ENCODE measurements at regions not wholly inside any gene's neighbourhood (a gene's known extent, or its start where the extent isn't known, plus 50 kb on each side); places are given as distances from the start of the nearest gene placed in this dataset.
A peak's percentile ranks its signal among the peaks of the same experiment; 100 is the strongest.

DNA sequence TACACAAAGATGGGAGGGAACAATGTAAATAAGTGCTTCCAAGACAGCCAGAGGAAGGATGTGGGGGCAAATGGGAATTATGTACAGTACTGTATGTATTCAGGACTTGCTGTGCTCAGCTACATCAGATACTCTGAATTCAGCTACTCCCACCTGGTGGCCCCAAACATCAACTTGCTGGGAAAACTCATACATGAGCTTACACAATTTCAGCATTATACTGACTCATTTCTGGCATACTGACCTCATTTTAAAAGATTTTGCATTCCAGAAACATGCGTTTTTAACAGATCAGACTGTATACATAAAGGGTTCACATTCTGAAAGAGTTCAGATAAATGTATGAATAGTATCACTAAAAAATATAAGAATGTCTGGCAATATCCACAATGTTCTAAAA lies 59.7 kb downstream of the GPX5 start:
- DNase-seq, result peak; percentile 68
- TF ChIP-seq, protein P1, sequence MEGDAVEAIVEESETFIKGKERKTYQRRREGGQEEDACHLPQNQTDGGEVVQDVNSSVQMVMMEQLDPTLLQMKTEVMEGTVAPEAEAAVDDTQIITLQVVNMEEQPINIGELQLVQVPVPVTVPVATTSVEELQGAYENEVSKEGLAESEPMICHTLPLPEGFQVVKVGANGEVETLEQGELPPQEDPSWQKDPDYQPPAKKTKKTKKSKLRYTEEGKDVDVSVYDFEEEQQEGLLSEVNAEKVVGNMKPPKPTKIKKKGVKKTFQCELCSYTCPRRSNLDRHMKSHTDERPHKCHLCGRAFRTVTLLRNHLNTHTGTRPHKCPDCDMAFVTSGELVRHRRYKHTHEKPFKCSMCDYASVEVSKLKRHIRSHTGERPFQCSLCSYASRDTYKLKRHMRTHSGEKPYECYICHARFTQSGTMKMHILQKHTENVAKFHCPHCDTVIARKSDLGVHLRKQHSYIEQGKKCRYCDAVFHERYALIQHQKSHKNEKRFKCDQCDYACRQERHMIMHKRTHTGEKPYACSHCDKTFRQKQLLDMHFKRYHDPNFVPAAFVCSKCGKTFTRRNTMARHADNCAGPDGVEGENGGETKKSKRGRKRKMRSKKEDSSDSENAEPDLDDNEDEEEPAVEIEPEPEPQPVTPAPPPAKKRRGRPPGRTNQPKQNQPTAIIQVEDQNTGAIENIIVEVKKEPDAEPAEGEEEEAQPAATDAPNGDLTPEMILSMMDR (IDR thresholded peaks at IDR 0.05), result peak; percentile 35; the same call in 1 of the 2 replicates
- no peak overlapping the region for H3K4me3 Mint-ChIP-seq
- peaks cover 48% of the 10 kb centered on the region for H3K4me1 Mint-ChIP-seq (ENCODE audit: low read depth)
- no peaks in the 10 kb centered on the region for H3K9me3 Mint-ChIP-seq
- peaks cover 5% of the 10 kb centered on the region for H3K27me3 Mint-ChIP-seq (ENCODE audit: insufficient read depth)
- H3K36me3 Mint-ChIP-seq (ENCODE audit: low read depth), result no peaks in the 10 kb centered on the region
- H3K27ac Mint-ChIP-seq, result no peak overlapping the region; the same call in 1 of the 2 replicates

DNA sequence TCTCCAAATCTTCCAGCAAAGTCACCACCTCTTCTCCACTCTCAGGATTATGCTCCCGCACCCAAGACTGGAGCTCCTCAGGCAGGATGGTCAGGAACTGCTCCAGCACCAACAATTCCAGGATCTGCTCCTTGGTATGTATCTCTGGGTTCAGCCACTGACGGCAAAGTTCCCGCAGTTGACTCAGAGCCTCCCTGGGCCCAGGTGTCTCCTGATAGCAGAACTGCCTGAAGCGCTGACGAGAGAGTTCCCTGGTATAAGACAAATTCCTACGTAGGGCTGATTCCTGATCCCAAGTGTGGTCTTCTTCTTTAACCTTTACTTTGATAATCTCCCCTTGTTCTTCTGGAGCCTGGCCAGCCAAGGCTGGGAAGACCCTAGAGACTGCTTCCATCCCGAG lies 60.6 kb downstream of the GPX5 start:
- Mint-ChIP-seq H3K27ac (peak overlapping the region; percentile 81; the same call in 1 of the 2 replicates), H3K9me3 (no peaks in the 10 kb centered on the region), H3K27me3 (ENCODE audit: insufficient read depth) (peaks cover 5% of the 10 kb centered on the region), H3K4me3 (peak overlapping the region; percentile 90), H3K4me1 (ENCODE audit: low read depth) (peaks cover 50% of the 10 kb centered on the region), H3K36me3 (ENCODE audit: low read depth) (no peaks in the 10 kb centered on the region)
- no peak for DNase-seq
- TF ChIP-seq, protein P1 (IDR thresholded peaks at IDR 0.05), result no peak

DNA sequence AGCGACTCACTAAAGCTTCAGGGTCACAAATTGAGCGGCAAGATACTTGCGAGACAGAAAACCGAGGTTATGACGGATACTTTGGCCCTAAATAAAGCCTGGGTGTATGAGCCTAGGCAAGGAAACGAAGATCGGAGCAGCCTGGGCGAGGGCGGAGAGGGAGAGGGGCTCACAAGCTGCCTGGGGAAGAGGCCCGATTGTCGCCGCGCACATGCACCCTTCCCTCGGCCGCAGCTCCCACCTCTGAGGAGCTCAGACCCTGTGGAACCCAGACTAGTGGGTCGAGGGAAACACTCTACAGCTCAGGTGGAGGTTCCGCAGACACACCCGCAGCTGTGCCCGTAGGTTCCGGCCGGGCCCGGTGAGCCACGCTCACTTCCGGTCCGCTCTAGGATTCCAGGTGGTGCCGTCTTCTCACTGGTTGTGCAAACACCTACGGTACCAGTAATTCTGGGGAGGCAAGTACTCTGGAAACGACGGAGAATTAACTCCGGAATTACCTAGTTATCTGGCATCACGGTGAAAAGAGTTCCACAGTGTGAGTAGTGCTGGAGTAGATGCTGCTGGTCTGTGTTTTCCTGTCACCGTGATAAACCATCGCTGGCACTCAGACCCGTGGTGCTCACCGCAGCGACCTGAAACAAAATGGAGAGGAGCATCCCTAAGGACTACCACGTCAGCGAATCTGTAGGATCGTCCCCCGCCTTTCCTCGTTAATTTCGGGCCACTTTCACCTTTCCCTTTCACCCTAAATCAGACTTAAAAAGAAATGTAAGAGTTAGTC lies 61.5 kb downstream of the GPX5 start:
- H3K36me3 Mint-ChIP-seq (ENCODE audit: low read depth), result no peaks in the 10 kb centered on the region
- peak overlapping the region; percentile 90 for H3K4me3 Mint-ChIP-seq
- peak; percentile 45 for DNase-seq
- peaks cover 5% of the 10 kb centered on the region for H3K27me3 Mint-ChIP-seq (ENCODE audit: insufficient read depth)
- H3K27ac Mint-ChIP-seq, result peak overlapping the region; percentile 81
- H3K4me1 Mint-ChIP-seq (ENCODE audit: low read depth), result peaks cover 50% of the 10 kb centered on the region
- H3K9me3 Mint-ChIP-seq, result no peaks in the 10 kb centered on the region
- TF ChIP-seq, protein P1 (IDR thresholded peaks at IDR 0.05), result no peak

DNA sequence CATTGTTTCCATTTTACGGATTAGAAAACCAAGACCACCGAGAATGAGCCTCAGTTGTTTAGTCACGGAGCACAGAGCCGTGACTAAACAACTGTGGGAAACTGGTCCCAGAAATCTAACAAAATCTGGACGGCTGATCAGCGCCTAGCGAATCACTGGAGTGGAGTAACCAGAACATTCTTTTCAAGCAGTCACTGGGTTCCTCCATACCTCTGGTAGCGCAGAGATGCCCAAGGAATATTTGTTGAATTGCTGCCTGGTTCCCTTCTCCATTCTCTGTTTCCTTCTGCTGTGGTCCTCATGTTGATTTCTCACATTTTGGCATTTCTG lies 62.0 kb downstream of the GPX5 start:
- H3K27ac Mint-ChIP-seq, result peak overlapping the region; percentile 81
- TF ChIP-seq, protein P1 (IDR thresholded peaks at IDR 0.05), result no peak
- H3K4me1 Mint-ChIP-seq (ENCODE audit: low read depth), result peaks cover 50% of the 10 kb centered on the region
- DNase-seq, result peak; percentile 29
- H3K27me3 Mint-ChIP-seq (ENCODE audit: insufficient read depth), result peaks cover 5% of the 10 kb centered on the region
- peak overlapping the region; percentile 90 for H3K4me3 Mint-ChIP-seq
- H3K9me3 Mint-ChIP-seq, result no peaks in the 10 kb centered on the region
- H3K36me3 Mint-ChIP-seq (ENCODE audit: low read depth), result no peaks in the 10 kb centered on the region

DNA sequence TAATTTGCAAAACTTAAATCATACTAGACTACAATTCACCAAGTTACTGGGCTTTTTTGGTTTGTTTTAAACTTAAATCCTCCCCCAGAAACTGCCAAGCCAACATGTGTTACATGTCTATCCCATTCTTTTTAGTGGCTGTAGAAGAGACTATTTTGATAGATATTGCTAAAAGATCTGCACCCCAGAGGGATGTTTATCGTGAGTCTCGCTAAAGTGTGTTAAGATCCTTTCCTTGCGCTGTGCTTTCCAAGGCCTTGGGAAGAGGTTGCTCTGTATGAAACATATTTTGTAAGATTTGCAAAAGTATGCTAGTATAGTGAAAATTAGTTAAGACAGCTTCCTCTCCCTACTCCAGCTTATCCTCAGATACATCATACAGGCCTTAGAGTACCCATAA lies 63.0 kb downstream of the GPX5 start:
- Mint-ChIP-seq H3K9me3 (no peaks in the 10 kb centered on the region), H3K4me3 (peak overlapping the region; percentile 87), H3K4me1 (ENCODE audit: low read depth) (peaks cover 50% of the 10 kb centered on the region), H3K27me3 (ENCODE audit: insufficient read depth) (peaks cover 4% of the 10 kb centered on the region), H3K36me3 (ENCODE audit: low read depth) (no peaks in the 10 kb centered on the region), H3K27ac (peak overlapping the region; percentile 45)
- TF ChIP-seq, protein P1 (IDR thresholded peaks at IDR 0.05), result no peak
- DNase-seq, result no peak
